Kidney glomerular epithelial cell (primary cell): ENCODE measurements at regions not wholly inside any gene's neighbourhood (a gene's known extent, or its start where the extent isn't known, plus 50 kb on each side); places are given as distances from the start of the nearest gene placed in this dataset.

Experiments
- DNase-seq: peaks from one replicate; lab custom pipeline; 2025; lab: John Stamatoyannopoulos, UW

DNA sequence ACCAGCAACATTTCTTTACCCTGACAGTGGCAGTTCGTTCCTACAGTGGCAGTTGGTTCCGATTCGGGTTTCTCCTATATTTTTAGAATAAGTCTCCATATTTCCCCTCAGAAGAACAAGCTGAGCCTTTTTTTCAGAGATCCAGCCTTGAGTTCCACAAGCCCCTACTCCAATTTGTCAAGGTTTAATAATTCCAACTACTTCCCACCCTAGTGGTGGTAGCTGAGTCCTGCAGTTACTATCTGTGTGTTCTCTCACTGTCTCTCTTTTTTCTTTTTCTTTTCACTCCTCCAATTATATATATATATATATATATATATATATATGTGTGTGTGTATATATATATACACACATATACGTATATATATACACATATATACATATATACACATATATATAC, 1347.3 kb downstream of the PCDH9 start:
- no peak for DNase-seq

DNA sequence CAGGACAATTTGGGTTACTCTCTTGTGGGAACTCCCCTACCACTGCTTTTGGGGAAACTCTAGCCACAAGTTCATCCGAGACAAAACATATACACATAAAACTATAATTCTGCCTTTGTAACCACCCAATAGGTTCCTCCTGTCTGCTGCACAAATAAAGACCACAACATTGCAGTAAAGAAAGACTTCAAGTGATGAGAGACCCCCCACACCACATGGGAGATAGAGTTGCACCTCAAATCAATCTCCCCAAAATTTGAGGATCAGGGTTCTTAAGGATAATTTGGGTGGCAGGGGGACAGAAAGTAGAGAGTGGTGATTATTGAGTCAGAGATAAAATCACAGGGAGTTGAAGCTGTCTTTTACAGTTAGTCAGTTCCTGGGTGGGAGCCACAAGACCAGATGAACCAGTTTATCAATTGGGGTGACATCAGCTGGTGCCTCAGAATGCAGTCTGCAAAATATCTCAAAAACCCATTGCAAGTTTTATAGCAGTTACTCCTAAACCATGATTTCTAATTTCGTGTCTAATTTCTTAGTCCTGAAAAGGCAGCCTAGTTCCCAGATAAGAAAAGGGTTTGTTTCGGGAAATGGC, 1348.5 kb downstream of the PCDH9 start:
- DNase-seq, result no peak

DNA sequence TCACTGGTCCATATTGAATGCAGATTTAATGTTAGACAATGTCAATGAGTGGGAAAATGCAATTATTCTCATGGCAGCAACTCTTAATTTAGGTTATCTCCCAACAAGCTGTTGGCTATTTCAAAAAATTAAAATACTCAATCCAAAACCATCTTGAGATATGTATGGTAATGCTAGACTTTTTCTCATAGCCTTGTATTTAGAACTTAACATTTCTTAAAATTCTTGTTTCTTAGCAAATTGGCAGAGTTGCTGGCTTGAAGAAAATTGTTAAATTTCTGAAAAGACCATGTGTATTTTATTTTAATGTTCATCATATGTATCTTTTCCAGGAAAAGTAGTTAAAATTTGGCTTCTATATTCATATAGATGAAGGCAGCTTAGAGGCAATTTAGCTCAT, 1355.1 kb downstream of the PCDH9 start:
- no peak for DNase-seq

DNA sequence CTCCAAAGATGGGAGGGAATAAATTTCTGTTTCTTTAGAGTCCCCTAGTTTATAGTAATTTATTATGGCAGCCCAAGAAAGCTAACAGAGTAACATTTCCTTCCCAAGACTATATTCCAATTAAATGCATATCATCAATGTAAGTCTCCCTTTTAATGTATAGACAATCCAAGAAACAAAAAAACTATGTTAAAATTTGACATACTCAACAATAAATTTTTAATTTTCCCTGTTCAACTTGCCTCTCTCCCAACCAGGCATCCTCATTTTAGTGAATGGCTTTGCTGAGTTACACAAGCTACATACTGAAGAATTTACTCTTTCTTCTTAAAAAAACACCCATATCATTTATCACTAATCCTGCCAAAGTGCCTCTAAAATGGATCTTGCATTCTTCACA, 1357.7 kb downstream of the PCDH9 start:
- DNase-seq, result no peak

DNA sequence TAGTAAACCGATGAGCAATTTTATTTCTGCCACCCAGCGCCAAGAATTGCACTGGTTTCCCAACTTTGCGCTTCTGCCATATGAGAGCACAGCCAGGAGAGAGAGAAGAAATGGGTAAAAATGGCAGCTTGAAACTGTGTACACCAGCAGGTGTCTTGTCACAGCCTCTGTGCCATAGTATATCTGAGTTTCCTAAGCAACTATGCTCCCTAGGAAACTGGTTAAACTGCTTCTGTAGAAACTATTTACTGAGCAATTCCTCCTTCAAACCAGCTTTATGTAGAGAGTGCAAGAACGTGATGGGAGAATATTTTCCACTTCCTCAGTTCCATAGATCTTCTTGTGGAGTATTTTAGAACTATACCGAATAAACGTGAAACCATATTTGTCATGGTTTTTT, 1361.3 kb downstream of the PCDH9 start:
- DNase-seq, result no peak

DNA sequence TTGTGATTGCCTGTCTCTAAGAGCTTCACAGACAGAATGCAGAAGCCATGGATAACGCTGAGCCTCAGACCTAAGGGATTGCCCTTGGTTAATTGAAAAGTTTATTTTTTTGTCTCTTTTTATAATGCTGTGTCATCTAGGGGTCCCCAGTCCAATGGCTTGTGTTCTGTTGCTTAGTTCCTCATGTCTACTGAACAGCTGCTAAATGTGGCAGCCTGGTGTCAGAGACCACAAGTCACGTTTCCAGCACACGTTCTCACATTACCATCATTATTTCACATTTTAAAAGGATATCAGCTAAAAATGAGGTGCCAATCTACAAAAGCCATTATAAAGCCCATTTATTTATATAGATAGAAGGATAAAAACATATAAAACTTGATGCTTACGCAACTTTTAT, 1362.0 kb downstream of the PCDH9 start:
- DNase-seq, result no peak

DNA sequence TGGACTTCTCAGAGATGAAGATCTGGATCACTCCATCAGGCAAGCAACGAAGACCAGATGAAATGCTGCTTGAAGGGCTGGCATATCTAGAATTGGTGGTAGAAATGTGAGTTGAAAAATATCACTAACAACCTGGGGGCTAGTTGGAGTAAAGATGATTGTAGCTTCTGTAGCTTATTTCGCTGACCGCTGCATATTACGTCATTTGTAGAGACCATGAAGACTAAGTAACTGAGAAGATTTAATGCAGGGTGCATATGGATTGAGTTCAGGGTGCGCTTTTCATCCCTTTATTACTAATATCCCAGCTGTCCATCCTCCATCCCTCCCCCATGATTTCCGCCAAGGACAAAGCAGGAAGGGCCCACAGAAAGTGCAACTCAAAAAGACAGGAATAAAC, 1364.0 kb downstream of the PCDH9 start:
- DNase-seq, result no peak

DNA sequence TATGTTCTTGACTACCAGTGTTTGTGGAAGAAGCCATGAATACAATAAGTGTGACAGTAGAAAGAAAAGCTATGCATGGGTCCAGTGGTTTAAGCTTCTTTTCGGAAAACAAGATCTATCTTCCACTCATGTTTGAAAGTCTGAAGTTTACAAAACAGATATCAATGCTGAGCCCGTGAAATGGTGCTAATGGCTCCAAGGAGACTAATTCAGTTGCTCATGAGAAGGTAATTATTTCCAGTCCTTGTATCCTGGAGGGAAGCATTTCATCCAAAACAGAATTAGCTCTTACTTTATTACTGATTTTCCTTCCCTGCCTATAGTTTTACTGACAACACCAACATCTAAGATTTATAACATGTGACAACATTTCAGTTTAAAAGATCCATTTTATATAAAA, 1364.9 kb downstream of the PCDH9 start:
- no peak for DNase-seq

DNA sequence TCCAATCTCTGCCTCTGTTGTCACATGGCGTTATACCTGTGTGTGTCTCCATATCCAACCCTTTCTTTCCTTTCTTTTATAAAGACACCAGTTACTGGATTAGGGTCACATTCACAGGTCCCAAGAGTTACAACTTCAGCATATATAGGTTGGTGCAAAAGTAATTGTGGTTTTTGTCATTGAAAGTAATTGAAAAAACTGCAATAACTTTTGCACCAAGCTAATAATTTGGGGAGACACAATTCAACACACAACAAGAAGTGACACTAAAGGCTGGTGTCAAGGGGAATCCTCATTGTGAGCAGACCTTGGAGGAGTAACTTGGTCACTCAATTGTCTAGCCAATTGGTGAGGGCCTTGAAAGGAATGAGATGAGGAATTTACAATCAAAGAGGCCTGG, 1366.1 kb downstream of the PCDH9 start:
- no peak for DNase-seq

DNA sequence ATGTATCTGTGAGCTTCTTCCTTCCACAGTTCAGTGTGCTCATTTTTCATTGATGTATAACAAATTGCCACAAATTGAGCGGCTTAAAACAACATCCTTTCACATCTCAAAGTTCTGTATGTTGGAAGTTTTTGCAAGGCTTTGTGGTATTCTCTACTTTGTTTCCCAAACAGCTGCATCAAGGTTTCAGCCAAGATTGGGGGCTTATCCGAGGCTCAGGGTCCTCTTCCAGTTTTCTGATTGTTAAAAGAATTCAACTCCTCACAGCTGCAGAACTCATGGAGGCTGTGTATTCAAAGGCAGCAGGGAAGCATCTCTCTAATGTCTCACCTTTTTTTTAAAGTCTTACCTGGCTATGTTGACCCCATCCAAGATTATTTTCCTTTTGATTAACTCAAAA, 1369.8 kb downstream of the PCDH9 start:
- DNase-seq, result no peak

DNA sequence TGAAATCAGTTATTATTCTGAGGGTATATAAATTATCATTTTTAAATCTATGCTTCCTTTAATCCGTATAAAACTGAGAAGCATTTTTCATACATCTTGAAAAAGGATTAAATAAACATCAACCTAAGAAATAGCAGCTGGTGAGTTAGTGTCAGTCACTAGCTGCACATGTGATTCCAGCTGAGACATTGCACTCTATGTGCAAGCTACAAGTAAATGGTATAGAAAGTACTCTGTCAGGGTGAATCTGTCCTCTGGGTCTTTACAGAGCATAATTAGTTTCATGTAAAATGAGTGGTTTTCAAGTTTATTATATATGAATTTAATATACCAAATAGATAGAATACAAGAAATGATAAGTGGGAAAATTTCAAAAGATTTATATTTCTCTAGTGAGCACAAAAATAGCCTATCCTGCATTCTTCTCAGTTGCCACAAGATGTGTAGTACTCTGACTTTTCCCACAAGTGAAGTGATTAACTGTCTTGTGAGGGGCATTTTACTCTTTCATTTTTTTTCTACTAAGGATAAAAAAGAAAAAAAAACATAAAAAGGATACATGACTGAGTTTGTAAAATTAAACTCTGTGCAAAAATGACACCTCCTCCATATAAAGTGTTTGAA, 1372.1 kb downstream of the PCDH9 start:
- no peak for DNase-seq

DNA sequence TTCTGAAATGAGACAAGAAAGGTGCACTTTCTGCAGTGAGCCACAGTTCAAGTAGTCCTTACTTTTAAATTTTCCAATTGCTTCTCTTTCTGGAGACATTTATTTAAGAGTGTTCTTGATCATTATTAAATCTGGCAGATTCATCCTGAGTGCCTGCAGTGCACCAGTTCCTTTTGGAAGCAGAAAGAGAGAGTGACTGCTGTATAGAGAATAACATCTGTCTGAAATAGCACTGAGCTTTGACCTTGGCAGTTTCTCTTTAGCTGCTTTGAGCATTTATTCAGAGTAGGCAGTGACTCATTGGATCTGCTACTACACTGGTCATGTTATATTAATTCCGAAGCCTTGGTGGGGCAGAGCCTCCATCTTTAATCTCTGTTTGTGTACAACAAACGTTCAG, 1373.7 kb downstream of the PCDH9 start:
- DNase-seq, result no peak

DNA sequence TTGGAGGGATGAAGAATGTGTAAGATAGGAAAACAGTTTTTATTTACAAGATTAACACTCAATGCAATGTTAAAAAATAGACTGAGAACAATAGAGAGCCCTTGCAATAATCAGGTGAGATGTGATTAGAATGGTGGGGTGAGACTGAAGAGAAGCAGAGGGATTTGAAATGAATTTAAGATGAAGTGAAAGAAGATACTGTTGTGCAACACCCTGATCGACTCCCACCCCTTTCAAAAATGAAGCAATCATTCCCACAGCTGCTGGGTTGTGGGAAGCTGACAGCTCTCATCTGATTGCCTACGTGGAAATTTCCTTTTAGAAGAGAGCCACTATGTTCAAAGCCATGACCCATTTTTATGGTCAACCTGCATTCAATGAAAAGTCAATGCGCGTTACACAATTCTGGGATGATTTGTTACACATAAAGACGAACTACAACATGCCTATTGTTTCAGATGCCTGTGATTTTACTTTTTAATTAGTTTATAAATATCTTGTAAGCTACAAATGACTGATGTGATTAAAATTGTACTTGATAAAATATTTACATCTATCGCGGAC, 1374.8 kb downstream of the PCDH9 start:
- no peak for DNase-seq

DNA sequence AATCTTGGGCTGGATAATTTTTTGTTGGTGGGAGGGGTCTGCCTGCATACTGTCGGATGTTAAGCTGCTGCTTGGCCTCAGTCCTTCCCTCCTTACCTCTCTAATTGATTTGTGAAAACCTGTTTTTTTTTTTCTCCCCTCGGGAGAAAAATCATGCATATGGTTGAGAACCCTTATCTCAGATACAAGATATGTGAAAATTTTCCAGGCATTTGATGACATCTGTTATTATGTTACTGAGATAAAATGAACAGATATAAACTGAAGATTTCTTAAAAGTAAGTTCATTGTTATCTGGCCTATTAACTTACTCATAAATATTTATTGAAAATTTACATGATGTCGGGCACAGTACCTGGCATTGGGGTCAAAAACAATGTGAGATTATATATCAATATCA, 1375.7 kb downstream of the PCDH9 start:
- DNase-seq, result no peak

DNA sequence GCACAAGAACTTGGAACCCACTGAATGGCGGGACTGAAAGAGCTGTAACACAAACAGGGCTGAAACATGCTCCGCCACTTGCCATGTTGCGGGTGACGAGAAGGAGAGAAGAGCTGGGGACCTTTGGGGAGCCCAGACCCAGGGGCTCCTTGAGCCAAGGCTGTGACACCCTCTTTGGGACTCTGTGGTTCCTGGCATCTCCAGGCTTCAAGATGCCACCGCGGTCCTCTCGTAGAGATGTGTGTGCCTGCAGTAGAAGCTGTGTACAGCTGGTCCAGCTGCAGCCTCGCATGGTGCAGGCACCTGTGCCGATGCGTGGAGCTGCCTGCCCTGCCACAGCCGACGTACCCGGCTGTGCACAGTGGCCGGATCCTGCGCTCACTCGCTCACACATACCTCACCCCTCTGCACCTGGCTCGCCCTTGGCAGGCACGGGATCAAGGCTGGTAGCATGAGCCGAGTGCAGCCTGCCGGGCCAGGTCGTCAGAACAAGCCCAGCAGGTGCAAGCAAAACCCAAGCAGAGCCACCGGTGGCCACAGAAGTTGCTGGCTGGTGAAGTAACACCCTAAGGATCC, 1385.8 kb downstream of the PCDH9 start:
- no peak for DNase-seq

DNA sequence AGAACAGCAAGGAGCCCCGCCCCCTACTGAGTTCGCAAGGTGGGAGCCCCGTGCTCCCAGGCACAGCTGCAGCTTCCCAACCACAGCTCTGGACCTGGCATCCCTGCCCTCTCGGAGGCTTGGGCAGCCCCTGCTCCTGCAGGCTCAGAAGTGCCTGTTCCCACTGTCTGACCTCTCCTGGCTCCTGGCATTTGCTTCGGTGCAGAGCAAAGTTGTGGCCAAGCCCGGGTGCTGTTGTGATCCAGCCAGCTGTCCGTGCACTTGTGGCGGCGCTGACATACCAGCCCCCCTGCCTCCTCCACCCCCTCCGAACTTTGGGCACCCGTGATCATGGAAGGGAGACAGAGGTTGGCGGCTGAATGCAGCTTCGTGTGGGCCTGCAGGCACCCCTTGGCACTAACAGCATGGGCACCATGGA, 1386.8 kb downstream of the PCDH9 start:
- DNase-seq, result no peak

DNA sequence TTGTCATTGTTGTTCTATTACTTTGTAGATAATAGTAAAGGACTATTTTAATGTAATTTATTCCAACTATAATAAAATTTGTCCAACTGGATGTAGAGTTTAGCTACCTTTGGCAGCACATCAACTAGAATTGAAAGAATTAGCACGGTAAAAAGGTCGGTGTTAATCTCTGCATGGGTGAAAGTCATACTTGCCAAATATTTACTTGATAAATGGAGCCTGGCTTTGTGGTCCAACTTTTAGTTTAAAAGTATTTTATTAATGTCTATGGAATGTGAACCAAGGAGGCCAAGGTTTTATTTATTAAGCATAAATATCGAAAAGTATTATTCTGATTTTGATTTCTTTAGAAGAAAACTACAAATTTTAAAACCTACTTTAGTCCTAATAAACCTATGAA, 1389.0 kb downstream of the PCDH9 start:
- DNase-seq, result no peak

DNA sequence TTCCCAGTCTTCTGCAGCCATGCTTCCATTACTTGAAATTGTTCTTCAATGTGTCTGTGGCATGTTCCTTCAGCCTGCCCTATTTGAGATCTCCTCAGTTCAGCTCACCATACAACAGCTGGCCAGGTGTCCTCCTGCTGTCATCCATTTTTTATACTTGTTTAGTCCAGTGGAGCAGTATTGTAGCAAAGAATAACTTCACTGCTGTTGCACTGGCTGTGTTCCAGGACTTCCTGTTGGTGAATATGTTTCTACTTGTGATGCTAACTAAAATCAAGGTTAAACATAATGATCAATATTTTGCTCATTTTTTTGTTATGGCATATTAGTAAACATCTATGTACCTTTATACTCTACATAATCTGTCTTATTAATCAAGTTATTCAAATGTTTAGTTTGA, 1394.1 kb downstream of the PCDH9 start:
- no peak for DNase-seq

DNA sequence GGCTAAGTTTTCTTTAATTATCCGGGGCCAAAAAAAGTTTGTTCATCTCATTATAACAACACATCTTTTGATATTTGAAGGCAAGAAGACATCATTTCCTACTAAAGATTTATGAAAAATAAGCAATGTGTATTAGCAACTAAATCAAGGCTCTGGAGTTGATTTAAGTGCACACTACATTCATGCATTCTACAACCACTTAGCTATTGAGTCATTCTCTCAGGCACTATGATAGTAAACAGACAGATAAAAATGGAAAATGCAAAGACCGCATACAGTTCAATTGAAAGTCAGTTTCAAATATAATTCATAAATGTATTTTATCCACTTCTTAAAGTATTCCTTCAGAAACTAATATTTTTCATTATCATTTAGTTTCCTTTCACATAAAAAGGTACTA, 1395.2 kb downstream of the PCDH9 start:
- DNase-seq, result no peak

DNA sequence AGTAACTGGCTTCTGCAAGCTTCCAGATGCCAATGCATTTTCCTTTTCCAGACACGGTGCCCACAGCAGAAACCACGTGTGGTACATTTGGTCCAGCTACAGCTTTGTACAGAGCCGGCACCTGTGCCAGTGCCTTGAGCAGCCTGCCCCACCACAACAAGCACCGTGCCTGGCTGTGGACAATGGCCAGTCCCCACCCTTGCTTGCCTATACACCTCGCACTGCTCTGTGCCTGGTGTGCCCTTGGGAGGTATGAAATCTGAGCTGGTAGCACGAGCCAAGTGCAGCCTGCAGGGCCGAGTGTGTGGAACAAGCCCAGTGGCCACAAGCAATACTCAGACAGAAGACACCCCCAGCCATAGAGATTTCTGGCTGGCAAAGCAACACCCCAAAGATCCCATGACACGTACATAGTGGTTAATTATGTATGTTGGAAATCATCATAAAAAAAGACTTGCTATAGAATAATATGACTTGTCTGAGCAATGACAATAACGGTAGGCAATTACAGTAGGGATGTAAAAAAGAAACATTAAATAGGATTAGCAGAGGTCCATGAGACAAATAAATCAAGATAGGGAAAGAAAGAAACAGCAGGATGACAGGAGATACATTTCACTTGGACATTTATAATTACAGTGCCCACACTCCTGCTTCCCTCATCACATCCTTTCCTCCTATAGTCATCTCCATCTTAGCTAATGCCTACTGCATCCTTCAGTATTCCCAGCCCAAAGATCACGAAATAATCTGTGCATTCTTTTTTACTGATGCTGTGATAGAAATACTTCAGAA, 1399.5 kb downstream of the PCDH9 start:
- DNase-seq, result no peak

DNA sequence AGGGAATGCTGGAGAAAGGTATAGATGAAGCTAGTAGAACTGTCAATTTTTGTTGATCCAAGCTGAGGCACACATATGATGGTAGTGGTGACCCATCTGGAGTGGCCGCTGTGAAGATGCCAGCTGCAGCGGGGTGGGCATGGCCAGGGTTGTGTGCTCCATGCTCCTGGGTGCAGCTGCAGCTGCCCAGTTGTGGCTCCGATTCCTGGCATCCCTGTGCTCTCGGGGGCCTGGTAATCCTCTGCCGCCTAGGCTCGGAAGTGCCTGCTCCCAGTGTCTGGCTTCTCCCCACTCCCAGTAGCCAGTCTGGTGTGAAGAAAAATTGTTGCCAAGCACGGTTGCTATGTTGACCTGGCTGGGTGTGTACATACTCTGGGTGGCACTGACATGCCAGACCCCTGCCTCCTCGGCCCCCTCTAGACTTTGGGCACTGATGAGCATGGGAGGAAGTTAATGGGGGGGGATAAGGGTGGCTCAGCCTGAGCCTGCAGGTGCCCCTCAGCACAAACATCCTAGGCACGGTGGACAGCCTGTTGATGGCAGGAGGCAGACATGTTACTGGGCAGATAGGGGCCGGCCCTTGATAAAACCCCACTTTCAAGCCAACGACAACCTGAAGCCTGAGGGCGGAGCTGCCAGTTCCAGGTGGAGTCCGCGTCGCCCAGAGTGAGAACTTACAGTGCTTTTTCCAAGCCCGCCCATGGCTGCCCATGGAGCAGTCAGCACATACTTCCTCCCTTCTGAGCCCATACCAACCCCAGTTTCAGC, 1400.7 kb downstream of the PCDH9 start:
- no peak for DNase-seq

DNA sequence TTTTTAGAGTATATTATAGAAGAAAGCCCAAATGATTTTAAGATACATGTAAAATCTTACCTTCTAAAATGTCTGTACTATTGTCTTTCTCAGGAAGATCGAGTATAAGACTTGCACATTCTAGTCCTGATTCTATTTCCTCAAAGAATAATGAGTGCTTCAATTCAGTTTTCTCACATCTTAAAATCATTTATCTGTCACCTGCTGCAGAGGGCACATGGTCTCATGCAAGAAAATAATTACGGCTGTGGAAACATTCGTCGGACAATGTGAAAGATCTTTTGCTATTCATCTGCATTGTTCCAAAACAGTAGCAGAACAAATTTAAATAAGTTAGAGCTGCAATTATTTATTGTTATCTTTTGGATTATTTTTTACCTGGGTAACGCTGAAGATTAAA, 1403.5 kb downstream of the PCDH9 start:
- DNase-seq, result no peak
